HG02610 (cell line): ENCODE measurements at regions not wholly inside any gene's neighbourhood (a gene's known extent, or its start where the extent isn't known, plus 50 kb on each side); places are given as distances from the start of the nearest gene placed in this dataset.
A peak's percentile ranks its signal among the peaks of the same experiment; 100 is the strongest.

Experiments
- ATAC-seq: cut with Tn5 transposase; IDR thresholded peaks from one replicate; pipeline ENCODE4 v1.9.1; 2021; ENCODE audit warnings: mild to moderate bottlenecking, moderate library complexity; ENCODE audit not compliant: unreplicated experiment

DNA sequence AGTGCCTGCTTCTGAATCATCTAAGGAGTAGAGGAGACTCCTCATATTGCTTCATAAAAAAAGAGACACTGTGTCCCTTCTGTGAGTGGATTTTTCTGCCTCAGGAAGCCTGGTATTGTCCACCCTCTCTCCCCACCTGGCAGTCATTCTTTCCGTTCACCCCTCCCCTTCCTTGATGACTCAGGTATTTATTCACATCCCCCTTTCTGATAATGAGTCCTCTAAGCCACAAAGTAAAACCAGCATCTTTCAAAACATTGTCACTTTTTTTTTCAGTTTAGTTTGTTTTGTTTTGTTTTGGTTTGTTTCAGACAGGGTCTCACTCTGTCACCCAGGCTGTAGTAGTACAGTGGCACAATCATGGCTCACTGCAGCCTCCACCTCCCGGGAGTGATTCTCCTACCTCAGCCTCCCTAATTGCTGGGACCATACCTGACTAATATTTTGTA is 65.2 kb upstream of the UBE2E1 start:
- ATAC-seq: peak; percentile 96

DNA sequence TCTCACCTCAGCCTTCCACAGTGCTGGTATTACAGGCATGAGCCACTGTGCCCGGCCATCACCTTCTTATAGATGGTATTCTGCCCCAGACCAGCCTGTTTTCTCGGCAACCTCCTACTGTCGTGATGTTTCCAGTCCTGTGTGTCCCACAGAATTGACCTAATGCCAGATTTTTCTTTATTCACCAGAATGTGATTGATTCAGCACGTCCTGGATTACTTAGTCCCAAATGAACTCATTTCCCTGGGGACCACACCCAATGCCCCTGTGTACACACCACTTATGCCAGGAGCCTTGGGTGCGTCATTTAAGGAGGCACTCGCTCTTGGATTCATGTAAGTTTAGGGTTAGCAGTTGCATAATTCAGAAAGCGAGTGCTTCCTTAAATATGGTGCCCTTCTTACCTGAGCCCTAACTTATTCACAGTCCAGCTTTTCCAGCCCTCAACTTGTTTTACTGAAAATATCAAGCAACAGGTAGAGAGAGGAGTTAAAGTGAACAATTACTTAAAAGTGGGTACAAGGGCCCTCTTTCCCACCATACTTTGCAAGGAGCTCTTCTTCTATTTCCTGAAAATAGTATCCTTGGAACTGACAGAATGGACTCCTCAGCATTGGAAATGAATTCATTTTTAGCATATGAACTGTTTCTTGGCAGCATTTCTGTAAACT is 64.6 kb upstream of the UBE2E1 start:
- no peak for ATAC-seq

DNA sequence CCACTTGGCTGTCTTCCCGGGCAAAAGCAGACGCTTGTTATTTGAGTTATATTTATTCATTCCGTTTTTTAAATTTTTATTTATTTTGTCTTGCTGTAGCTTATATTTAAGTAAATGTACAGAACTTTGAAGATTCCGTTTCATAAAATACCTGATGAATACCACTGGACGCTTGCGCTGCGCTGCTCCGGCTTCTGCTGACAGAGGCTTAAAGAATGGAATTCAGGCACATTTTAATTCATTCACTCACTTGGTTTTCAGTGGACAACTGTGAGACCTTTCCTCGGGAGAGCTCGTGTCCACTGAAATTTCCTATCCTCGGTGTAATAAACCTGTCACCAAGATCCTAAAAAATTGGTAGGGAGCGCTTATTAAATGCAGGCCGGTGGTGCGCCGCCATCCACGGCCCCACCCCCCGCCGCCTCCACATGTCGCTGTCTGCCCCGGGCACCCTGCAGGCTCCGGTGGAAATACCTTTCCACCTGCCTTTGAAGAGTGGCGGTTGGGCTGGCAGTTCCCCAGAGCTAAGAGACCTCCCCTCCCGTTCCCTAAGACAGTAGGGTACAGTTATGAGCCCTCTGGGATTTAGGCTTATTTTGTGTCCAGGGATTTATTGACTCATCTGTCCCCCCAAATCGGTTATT is 62.5 kb upstream of the UBE2E1 start:
- no peak for ATAC-seq

DNA sequence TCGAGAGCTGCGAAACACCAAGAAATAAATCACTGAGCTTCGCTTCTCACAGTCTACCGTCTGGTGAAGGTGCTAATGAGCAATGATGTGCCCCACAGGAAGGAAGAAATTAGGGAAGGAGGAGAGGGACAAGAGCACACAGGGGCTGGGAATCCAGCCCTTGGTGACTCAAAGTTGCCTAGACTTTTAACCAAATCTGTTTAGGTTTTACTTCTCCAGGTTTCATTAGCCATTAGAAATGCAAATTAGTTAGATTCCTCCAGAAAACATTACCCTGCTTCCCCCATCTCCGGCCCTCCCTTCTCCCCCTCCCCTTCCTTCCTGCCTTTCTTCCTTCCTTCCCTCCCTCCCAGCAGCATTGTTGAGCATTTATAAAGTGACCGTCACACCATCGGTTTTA is 59.3 kb upstream of the UBE2E1 start:
- ATAC-seq: no peak

DNA sequence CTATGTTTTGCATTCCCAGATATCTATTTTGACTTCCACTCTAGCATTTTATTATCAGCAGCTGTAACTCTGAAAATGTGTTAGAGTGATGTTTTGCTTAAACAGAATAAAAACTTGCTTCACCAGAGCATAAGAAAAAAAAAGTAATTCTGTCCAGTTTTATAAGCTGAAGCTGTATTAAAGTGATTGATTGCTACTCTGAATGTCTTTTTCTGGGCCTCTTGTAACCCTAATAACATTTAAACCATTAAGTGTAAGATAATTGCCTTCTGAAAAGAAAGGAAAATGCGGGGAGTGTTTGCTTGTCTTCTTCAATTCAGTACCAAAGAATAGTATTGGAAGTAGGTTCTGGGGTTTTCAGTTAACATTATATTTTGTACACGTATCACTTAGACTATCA is 57.9 kb upstream of the UBE2E1 start:
- ATAC-seq: no peak

DNA sequence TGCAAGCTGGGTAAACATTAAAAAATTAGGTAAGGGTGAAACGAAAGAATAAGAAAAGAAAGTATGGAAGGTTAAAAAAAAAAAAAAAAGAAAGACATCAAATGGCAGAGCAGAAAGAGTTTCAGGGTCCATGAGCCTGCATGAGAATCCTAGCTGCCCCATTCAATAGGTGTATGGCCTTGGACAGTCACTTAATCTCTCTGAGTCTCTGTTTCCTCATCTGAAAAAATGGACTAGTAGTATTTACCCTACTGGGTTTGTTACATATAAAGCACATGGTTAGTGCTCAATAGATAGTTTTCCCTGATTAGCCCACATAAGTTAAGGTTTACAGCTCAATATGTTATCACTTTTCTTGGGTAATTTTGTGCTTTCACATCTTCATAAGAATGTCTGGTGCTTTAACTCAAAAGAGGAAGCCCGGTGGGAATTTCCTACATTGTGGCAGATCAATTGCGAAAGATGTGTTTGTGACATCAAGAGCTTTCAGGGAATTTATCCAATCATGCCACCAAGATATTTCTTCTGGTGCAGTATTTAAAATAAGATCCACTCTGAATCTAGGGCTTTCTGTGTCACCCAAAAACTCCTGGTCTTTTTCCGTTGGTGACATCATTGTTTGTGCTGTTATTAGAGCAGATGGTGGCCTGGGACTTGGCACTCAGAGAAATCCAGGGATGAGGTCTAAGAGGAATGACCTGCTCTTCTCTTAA is 57.2 kb upstream of the UBE2E1 start:
- ATAC-seq: peak; percentile 64

DNA sequence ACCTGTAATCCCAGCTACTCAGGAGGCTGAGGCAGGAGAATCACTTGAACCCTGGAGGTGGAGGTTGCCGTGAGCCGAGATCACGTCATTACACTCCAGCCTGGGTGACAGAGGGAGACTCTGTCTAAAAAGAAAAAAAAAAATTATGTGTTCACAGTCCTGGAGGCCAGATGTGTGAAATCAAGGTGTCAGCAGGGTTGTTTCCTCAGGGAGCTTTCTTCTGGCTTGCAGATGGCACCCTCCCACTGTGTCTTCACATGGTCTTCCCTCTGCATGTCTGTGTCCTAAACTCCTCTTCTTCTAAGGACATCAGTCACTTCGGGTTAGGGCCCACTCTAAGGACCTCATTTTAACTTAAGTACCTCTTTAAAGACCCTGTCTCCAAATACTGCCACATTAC is 56.1 kb upstream of the UBE2E1 start:
- no peak for ATAC-seq

DNA sequence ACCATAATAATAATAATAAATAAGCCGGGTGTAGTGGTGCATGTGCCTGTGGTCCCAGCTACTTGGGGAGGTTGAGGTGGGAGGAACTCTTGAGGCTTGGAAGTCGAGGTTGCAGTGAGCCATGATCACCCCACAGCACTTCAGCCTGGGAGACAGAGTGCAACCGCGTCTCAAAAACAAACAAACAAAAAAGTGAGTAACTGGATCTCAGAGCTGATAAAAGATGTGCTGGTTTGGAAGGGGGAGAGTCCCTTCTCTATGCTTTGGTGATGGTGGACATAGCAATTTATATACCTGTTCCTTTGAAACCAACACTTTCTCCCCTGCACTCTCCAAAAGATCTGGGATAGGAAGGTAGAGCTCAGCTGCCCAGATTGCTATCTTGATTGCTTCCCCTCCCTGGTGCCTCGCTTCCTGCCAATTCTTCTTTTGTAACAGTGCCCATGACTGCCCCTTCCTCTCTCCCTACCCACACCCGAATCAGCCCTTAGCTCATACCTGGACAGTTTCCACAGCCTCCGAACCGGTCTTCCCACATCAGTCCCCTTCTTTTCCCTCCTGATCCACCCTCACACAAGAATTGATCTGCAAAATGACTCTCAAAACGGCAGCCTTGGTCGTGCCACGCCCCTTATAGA is 55.1 kb upstream of the UBE2E1 start:
- no peak for ATAC-seq

DNA sequence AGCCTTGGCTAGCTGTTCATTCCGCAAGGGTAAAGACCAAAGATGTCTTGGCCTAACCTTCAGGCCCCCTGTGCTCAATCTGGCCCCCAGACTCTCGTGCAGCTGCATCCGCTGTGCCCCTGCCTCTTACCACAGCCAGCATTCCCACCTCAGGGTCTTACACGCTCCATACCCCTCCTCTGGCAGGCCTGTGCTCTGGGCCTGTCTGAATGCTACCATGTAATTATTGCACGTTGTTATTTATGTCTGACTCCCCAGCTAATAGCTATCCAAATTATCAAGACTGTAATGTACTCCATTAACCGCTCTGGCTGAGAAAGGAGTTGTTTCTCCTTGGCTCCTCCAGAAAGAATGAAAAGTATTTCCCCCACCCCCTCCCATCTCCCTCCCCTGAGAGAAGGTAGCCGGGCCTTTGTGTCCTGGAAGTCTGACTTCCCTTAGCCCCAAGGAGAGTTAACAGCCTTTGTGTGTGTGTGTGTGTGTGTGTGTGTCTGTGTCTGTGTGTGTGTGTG is 54.5 kb upstream of the UBE2E1 start:
- ATAC-seq: no peak

DNA sequence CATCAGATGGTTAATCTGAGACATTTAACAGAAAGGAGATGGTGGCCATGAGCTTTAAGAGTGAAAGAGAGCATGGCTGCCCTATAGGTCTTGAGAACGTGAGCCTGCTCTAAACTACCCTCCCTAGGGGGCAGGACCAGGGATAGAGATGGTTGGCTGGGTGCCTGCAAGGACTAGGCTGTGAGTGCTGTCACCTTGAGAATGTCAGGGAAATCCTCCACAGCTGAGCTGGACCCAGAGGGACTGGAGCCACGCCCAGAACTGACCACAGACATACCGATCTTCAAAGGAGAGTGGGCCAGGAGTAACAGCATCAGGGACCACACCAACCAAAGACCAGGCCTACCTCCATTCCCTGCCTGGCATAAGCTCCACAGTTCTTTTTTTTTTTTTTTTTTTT is 53.6 kb upstream of the UBE2E1 start:
- no peak for ATAC-seq

DNA sequence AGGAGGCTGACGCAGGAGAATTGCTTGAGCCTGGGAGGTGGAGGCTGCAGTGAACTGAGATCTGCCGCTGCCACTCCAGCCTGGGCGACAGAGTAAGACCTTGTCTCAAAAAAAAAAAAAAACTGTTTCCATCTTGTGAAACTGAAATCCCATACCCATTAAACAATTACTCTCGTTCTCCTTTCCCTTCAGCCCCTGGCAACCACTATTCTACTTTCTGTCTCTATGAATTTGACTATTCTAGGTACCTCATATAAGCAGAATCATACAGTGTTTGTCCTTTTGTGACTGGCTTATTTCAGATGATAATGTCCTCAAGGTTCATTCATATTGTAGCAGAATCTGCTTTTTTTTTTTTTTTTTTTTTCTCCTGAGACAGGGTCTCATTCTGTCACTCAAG is 51.5 kb upstream of the UBE2E1 start:
- ATAC-seq: no peak
